H9 (cell line): ENCODE measurements at regions not wholly inside any gene's neighbourhood (a gene's known extent, or its start where the extent isn't known, plus 50 kb on each side); places are given as distances from the start of the nearest gene placed in this dataset.
"Not testable (repeated sequence)": the region's sequence is repeated elsewhere in the genome, so short reads cannot be mapped to it uniquely, and the experiment has no call there.

Experiments used
- DNase-seq: peaks from one replicate; pipeline ENCODE4 v3.0.0-alpha.2; 2017
- H2AFZ ChIP-seq: one replicate; pipeline ENCODE4 v1.6.1; 2013; ENCODE audit warnings: mild to moderate bottlenecking, low read length, control low read depth, moderate library complexity
- H2AK5ac ChIP-seq: 2 replicates; pipeline ENCODE4 v1.6.1; 2013; ENCODE audit warnings: low read length, control low read depth, mixed read lengths; ENCODE audit not compliant: insufficient read length
- H2BK120ac ChIP-seq: one replicate; pipeline ENCODE4 v1.6.1; 2013; ENCODE audit warnings: low read depth, mild to moderate bottlenecking, low read length, control low read depth, inconsistent platforms; ENCODE audit not compliant: poor library complexity, severe bottlenecking
- H2BK12ac ChIP-seq: 2 replicates; pipeline ENCODE4 v1.6.1; 2013; ENCODE audit warnings: low read length, control low read depth, mixed read lengths, low read depth; ENCODE audit not compliant: insufficient read length
- H2BK15ac ChIP-seq: 2 replicates; pipeline ENCODE4 v1.6.1; 2013; ENCODE audit warnings: low read depth, low read length, control low read depth
- H2BK20ac ChIP-seq: one replicate; pipeline ENCODE4 v1.6.1; 2013; ENCODE audit warnings: low read depth, mild to moderate bottlenecking, low read length, control low read depth, inconsistent platforms; ENCODE audit not compliant: poor library complexity, severe bottlenecking
- H2BK5ac ChIP-seq: 2 replicates; pipeline ENCODE4 v1.6.1; 2013; ENCODE audit warnings: low read length, control low read depth, mixed read lengths; ENCODE audit not compliant: insufficient read length
- H3K14ac ChIP-seq: 2 replicates; pipeline ENCODE4 v1.6.1; 2013; ENCODE audit warnings: low read length, control low read depth; ENCODE audit not compliant: insufficient read depth
- H3K18ac ChIP-seq: 2 replicates; pipeline ENCODE4 v1.6.1; 2013; ENCODE audit warnings: low read depth, mild to moderate bottlenecking, mixed read lengths, low read length, control low read depth; ENCODE audit not compliant: insufficient read length
- H3K23ac ChIP-seq: 2 replicates; pipeline ENCODE4 v1.6.1; 2013; ENCODE audit warnings: low read length, control low read depth, mixed read lengths, low read depth; ENCODE audit not compliant: insufficient read length
- H3K23me2 ChIP-seq: 2 replicates; pipeline ENCODE4 v1.6.1; 2013; ENCODE audit warnings: low read depth, mild to moderate bottlenecking, mixed read lengths, low read length, control low read depth; ENCODE audit not compliant: insufficient read length, poor library complexity, severe bottlenecking
- H3K27ac ChIP-seq: 2 replicates; pipeline ENCODE4 v1.5.1; 2013; ENCODE audit warnings: low read length, control low read depth, mixed read lengths, low read depth; ENCODE audit not compliant: insufficient read length
- H3K27me3 ChIP-seq: 2 replicates; pipeline ENCODE4 v1.6.1; 2013; ENCODE audit warnings: low read length, control low read depth, inconsistent platforms; ENCODE audit not compliant: insufficient read depth
- H3K4ac ChIP-seq: 2 replicates; pipeline ENCODE4 v1.6.1; 2013; ENCODE audit warnings: low read depth, mild to moderate bottlenecking, control low read depth, inconsistent platforms, low read length, moderate library complexity
- H3K4me1 ChIP-seq: 2 replicates; pipeline ENCODE4 v1.6.1; 2013; ENCODE audit warnings: low read length, control low read depth, inconsistent platforms; ENCODE audit not compliant: insufficient read depth
- H3K4me2 ChIP-seq: 2 replicates; pipeline ENCODE4 v1.6.1; 2013; ENCODE audit warnings: low read length, control low read depth, mixed read lengths; ENCODE audit not compliant: insufficient read length, insufficient read depth
- H3K56ac ChIP-seq: 2 replicates; pipeline ENCODE4 v1.6.1; 2013; ENCODE audit warnings: low read depth, mild to moderate bottlenecking, mixed read lengths, low read length, control low read depth; ENCODE audit not compliant: insufficient read length
- H3K79me1 ChIP-seq: 2 replicates; pipeline ENCODE4 v1.6.1; 2013; ENCODE audit warnings: low read depth, mild to moderate bottlenecking, moderate library complexity, low read length, control low read depth, inconsistent platforms; ENCODE audit not compliant: insufficient read depth, poor library complexity, severe bottlenecking
- H3K79me2 ChIP-seq: 2 replicates; pipeline ENCODE4 v1.6.1; 2013; ENCODE audit warnings: low read length, control low read depth, inconsistent platforms; ENCODE audit not compliant: insufficient read depth
- H3K9ac ChIP-seq: 2 replicates; pipeline ENCODE4 v1.6.1; 2013; ENCODE audit warnings: low read length, control low read depth, mixed read lengths; ENCODE audit not compliant: insufficient read length; ENCODE audit errors: extremely low read depth
- H3K9me3 ChIP-seq: one replicate; pipeline ENCODE4 v1.6.1; 2013; ENCODE audit warnings: low read depth, low read length, inconsistent platforms; ENCODE audit not compliant: control insufficient read depth
- H3T11ph ChIP-seq: one replicate; pipeline ENCODE4 v1.6.1; 2013; ENCODE audit warnings: mild to moderate bottlenecking, low read length, control low read depth, inconsistent platforms
- H4K20me1 ChIP-seq: one replicate; pipeline ENCODE4 v1.6.1; 2013; ENCODE audit not compliant: control insufficient read depth, insufficient read length, insufficient read depth
- H4K5ac ChIP-seq: 2 replicates; pipeline ENCODE4 v1.6.1; 2013; ENCODE audit warnings: low read depth, mild to moderate bottlenecking, mixed read lengths, low read length, control low read depth; ENCODE audit not compliant: insufficient read length
- H4K8ac ChIP-seq: replicated peaks from 2 replicates; pipeline ENCODE4 v1.6.1; 2013; ENCODE audit warnings: low read length, control low read depth, mixed read lengths, low read depth; ENCODE audit not compliant: insufficient read length
- H4K91ac ChIP-seq: 2 replicates; pipeline ENCODE4 v1.6.1; 2013; ENCODE audit warnings: low read depth, mild to moderate bottlenecking, moderate library complexity, mixed read lengths, low read length, control low read depth; ENCODE audit not compliant: insufficient read length
- H3K27ac Mint-ChIP-seq, 3 experiments: 2 replicates in 2 of 3; 3 replicates in 1 of 3; pipeline ENCODE4 v1.8.0; 2020 to 2021; ENCODE audit warnings: mixed read lengths in 3 of 3, mild to moderate bottlenecking in 1 of 3, moderate library complexity in 1 of 3
- H3K27me3 Mint-ChIP-seq: 2 replicates; pipeline ENCODE4 v1.8.0; 2021; ENCODE audit warnings: low read depth, mild to moderate bottlenecking, moderate library complexity, mixed read lengths
- H3K36me3 Mint-ChIP-seq, 3 experiments: 2 replicates in 2 of 3; 3 replicates in 1 of 3; pipeline ENCODE4 v1.8.0; 2020 to 2021; ENCODE audit warnings: low read depth in 3 of 3, mixed read lengths in 3 of 3; ENCODE audit not compliant: insufficient read depth in 1 of 3
- H3K4me1 Mint-ChIP-seq, 2 experiments: 2 replicates each; pipeline ENCODE4 v1.8.0; 2020; ENCODE audit warnings: mixed read lengths in 2 of 2
- H3K4me3 Mint-ChIP-seq, 2 experiments: 2 replicates in 1 of 2; 3 replicates in 1 of 2; pipeline ENCODE4 v1.8.0; 2020 to 2021; ENCODE audit warnings: mild to moderate bottlenecking in 2 of 2, mixed read lengths in 2 of 2, moderate library complexity in 1 of 2
- H3K9me3 Mint-ChIP-seq, 2 experiments: 2 replicates in 1 of 2; 3 replicates in 1 of 2; pipeline ENCODE4 v1.8.0; 2020; ENCODE audit warnings: mild to moderate bottlenecking in 2 of 2, mixed read lengths in 2 of 2, moderate library complexity in 1 of 2
- CTCF ChIP-seq: fragments of 200-600 bp; sonication (generic); conservative IDR thresholded peaks from 3 replicates; pipeline ENCODE4 v1.8.0; 2021; ENCODE audit warnings: antibody characterized with exemption, mild to moderate bottlenecking
- WGBS: extraction: QIAGEN DNeasy Blood & Tissue Kit; methylation state at CpG from one replicate; pipeline ENCODE4 v1.1.7; 2013; ENCODE audit warnings: missing lambda C conversion rate, low lambda C conversion rate, mixed read lengths; ENCODE audit not compliant: insufficient read length; ENCODE audit errors: extremely low coverage; 5-methylcytosine and 5-hydroxymethylcytosine counted together

- H3K23ac ChIP-seq: no peak overlapping the region
- H2BK120ac ChIP-seq: no peak overlapping the region
- Mint-ChIP-seq H3K9me3 (no peaks in the 10 kb centered on the region), H3K4me3 (peak overlapping the region; percentile 91 to 92), H3K36me3 (peaks cover 9 to 28% (median 20%) of the 10 kb centered on the region in 3 experiments; a peak in 6 of 7 replicates), H3K27ac (peak overlapping the region; percentile 96 to 99 (median 99); a peak in 6 of 7 replicates), H3K4me1 (peaks cover 3 to 9% of the 10 kb centered on the region in 2 experiments), H3K27me3 (no peaks in the 10 kb centered on the region)
- no peak overlapping the region for H2BK15ac ChIP-seq
- H4K20me1 ChIP-seq: no peaks in the 10 kb centered on the region
- peak; percentile 49; the same call in 2 of the 3 replicates for TF ChIP-seq CTCF
- no peak overlapping the region for H3K56ac ChIP-seq
- peak overlapping the region; percentile 99 for H3K14ac ChIP-seq
- DNase-seq: peak; percentile 98
- H4K5ac ChIP-seq: no peak overlapping the region
- H3K27me3 ChIP-seq: no peaks in the 10 kb centered on the region
- H2BK12ac ChIP-seq: no peak overlapping the region
- no peak overlapping the region for H3T11ph ChIP-seq
- H4K91ac ChIP-seq: no peak overlapping the region
- no CpG with 5 or more reads among the region's 83 CpGs for WGBS
- H2BK5ac ChIP-seq: no peak overlapping the region
- H3K4me2 ChIP-seq: peak overlapping the region; percentile 58
- peak overlapping the region; percentile 98 for H3K18ac ChIP-seq
- no peak overlapping the region for H2AFZ ChIP-seq
- no peak overlapping the region for H3K4ac ChIP-seq
- H3K9ac ChIP-seq: peak overlapping the region; percentile 91
- no peak overlapping the region for H2BK20ac ChIP-seq
- H3K23me2 ChIP-seq: peaks cover 3% of the 10 kb centered on the region
- H3K79me1 ChIP-seq: no peaks in the 10 kb centered on the region
- no peak overlapping the region for H4K8ac ChIP-seq
- no peak overlapping the region for H2AK5ac ChIP-seq
- no peaks in the 10 kb centered on the region; the same call in 1 of the 2 replicates for H3K4me1 ChIP-seq
- no peaks in the 10 kb centered on the region for H3K9me3 ChIP-seq
- H3K27ac ChIP-seq: peak overlapping the region; percentile 55
- no peaks in the 10 kb centered on the region for H3K79me2 ChIP-seq
These were observed 305.7 kb downstream of the TYW1 start for GRCh38 chr7:67302113-67303039.

GRCh38 chr7:67304846-67305245 is 308.2 kb downstream of the TYW1 start:
- H3K79me2 ChIP-seq: not testable (repeated sequence)

More at GRCh38 chr7:67304846-67305245, 308.2 kb downstream of the TYW1 start:
- H3K27me3 ChIP-seq, H4K91ac ChIP-seq, H3K27ac Mint-ChIP-seq, H3K4me2 ChIP-seq, H3K4me1 ChIP-seq, H4K8ac ChIP-seq, H3T11ph ChIP-seq, H4K20me1 ChIP-seq, H2BK120ac ChIP-seq, H3K18ac ChIP-seq, H2BK15ac ChIP-seq, H3K79me1 ChIP-seq, H3K56ac ChIP-seq, H3K4me1 Mint-ChIP-seq, H3K27me3 Mint-ChIP-seq, H2AFZ ChIP-seq, H3K4ac ChIP-seq, H3K23me2 ChIP-seq, H4K5ac ChIP-seq, H2BK12ac ChIP-seq, H3K9ac ChIP-seq, H2BK5ac ChIP-seq, H3K9me3 ChIP-seq, H3K27ac ChIP-seq, DNase-seq, H3K23ac ChIP-seq, H2BK20ac ChIP-seq, H2AK5ac ChIP-seq, H3K9me3 Mint-ChIP-seq, H3K14ac ChIP-seq: not testable (repeated sequence)
- Mint-ChIP-seq H3K36me3 (peaks cover 19 to 50% (median 44%) of the 10 kb centered on the region in 3 experiments; a peak in 6 of 7 replicates), H3K4me3 (peak overlapping the region in 1 of 2 experiments; percentile 24; a peak in 1 of 5 replicates)
- WGBS: no CpG with 5 or more reads among the region's 3 CpGs
